ENCODE measurements at regions not wholly inside any gene's neighbourhood (a gene's known extent, or its start where the extent isn't known, plus 50 kb on each side); places are given as distances from the start of the nearest gene placed in this dataset.

DNA sequence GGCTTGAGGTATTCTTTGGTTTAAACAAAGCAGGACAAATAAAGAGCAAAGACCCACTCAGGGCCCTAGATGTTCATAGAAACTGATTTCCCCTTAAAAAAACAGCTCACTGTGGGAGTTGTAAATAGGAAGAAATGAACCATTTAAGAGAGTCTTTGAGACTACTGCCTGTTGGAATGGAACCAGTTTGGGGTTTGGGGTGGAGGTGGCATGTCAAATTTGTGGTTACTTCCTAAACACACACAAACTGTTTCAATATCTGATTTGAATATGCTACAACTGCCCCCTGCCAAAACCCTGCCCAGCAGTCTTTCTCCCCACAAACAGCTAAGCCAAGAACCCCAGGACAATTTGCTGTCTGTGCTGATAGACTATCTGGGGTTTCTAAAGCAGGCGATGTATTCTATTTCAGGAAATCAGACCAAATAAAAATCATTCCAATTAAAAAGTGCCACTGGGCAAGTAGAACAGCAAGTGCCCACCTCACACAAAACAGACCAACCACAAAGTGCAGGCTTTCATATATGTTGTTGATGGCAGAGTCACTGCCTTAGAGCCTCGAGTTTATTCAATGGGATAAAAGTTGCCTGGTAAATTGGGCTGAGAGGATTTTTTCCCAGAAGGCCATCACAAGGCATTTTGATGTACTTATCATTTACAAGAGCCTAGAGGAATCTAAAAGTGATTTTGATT, 293.9 kb upstream of the PROK2 start:
- TF ChIP-seq EP300 (IDR thresholded peaks at IDR 0.05): no peak
- TF ChIP-seq POLR2AphosphoS5 (IDR thresholded peaks at IDR 0.05): no peak
- TF ChIP-seq, protein P1, sequence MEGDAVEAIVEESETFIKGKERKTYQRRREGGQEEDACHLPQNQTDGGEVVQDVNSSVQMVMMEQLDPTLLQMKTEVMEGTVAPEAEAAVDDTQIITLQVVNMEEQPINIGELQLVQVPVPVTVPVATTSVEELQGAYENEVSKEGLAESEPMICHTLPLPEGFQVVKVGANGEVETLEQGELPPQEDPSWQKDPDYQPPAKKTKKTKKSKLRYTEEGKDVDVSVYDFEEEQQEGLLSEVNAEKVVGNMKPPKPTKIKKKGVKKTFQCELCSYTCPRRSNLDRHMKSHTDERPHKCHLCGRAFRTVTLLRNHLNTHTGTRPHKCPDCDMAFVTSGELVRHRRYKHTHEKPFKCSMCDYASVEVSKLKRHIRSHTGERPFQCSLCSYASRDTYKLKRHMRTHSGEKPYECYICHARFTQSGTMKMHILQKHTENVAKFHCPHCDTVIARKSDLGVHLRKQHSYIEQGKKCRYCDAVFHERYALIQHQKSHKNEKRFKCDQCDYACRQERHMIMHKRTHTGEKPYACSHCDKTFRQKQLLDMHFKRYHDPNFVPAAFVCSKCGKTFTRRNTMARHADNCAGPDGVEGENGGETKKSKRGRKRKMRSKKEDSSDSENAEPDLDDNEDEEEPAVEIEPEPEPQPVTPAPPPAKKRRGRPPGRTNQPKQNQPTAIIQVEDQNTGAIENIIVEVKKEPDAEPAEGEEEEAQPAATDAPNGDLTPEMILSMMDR (IDR thresholded peaks at IDR 0.05): no peak

All from esophagus muscularis mucosa (tissue), 4 donors.